HFFc6 (cell line): ENCODE measurements at regions not wholly inside any gene's neighbourhood (a gene's known extent, or its start where the extent isn't known, plus 50 kb on each side); places are given as distances from the start of the nearest gene placed in this dataset.
A peak's percentile ranks its signal among the peaks of the same experiment; 100 is the strongest.

Experiments used
- DNase-seq: peaks from one replicate; pipeline ENCODE4 v3.0.0-alpha.2; 2018
- H3K27ac Mint-ChIP-seq: 2 replicates; pipeline ENCODE4 v1.8.0; 2020; ENCODE audit warnings: mild to moderate bottlenecking, mixed read lengths
- H3K27me3 Mint-ChIP-seq: 2 replicates; pipeline ENCODE4 v1.8.0; 2021; ENCODE audit warnings: mild to moderate bottlenecking, moderate library complexity, mixed read lengths; ENCODE audit not compliant: insufficient read depth
- H3K36me3 Mint-ChIP-seq: 2 replicates; pipeline ENCODE4 v1.8.0; 2021; ENCODE audit warnings: low read depth, mixed read lengths
- H3K4me1 Mint-ChIP-seq: 2 replicates; pipeline ENCODE4 v1.8.0; 2020; ENCODE audit warnings: low read depth, mixed read lengths
- H3K4me3 Mint-ChIP-seq: 2 replicates; pipeline ENCODE4 v1.8.0; 2020; ENCODE audit warnings: mild to moderate bottlenecking, moderate library complexity, mixed read lengths
- H3K9me3 Mint-ChIP-seq: 2 replicates; pipeline ENCODE4 v1.8.0; 2020; ENCODE audit warnings: mild to moderate bottlenecking, mixed read lengths
- TF ChIP-seq, protein P1 (sequence below): fragments of 200-600 bp; sonication (generic); IDR thresholded peaks from 2 replicates; pipeline ENCODE4 v1.5.0; 2021; ENCODE audit warnings: antibody characterized with exemption, mild to moderate bottlenecking

DNA sequence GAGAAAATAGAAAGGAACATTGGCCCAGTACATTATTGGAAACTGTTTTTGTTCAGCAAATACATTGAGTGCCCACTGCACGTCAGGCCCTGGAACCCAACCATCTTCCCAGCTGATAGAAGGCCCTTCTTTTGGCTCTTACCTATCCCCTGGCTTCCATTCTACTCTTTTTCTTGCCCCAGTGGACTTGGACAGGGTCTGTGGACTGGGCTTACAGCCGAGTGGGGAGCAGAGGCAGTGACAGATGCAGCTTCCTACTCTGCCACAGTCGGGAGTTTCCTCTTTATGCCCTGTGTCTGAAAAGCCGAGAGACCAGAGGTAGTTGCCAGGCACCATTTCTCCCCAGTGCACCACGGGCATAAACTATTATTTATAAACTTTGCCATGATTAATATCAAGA is 70.4 kb downstream of the ARHGAP35 start:
- no peaks in the 10 kb centered on the region for H3K9me3 Mint-ChIP-seq
- H3K4me1 Mint-ChIP-seq = peaks cover 81% of the 10 kb centered on the region
- no peak for DNase-seq
- H3K27ac Mint-ChIP-seq = no peak overlapping the region
- TF ChIP-seq, protein P1, sequence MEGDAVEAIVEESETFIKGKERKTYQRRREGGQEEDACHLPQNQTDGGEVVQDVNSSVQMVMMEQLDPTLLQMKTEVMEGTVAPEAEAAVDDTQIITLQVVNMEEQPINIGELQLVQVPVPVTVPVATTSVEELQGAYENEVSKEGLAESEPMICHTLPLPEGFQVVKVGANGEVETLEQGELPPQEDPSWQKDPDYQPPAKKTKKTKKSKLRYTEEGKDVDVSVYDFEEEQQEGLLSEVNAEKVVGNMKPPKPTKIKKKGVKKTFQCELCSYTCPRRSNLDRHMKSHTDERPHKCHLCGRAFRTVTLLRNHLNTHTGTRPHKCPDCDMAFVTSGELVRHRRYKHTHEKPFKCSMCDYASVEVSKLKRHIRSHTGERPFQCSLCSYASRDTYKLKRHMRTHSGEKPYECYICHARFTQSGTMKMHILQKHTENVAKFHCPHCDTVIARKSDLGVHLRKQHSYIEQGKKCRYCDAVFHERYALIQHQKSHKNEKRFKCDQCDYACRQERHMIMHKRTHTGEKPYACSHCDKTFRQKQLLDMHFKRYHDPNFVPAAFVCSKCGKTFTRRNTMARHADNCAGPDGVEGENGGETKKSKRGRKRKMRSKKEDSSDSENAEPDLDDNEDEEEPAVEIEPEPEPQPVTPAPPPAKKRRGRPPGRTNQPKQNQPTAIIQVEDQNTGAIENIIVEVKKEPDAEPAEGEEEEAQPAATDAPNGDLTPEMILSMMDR = no peak
- H3K36me3 Mint-ChIP-seq = peaks cover 11% of the 10 kb centered on the region; the same call in 1 of the 2 replicates
- H3K27me3 Mint-ChIP-seq = no peaks in the 10 kb centered on the region
- no peak overlapping the region for H3K4me3 Mint-ChIP-seq

DNA sequence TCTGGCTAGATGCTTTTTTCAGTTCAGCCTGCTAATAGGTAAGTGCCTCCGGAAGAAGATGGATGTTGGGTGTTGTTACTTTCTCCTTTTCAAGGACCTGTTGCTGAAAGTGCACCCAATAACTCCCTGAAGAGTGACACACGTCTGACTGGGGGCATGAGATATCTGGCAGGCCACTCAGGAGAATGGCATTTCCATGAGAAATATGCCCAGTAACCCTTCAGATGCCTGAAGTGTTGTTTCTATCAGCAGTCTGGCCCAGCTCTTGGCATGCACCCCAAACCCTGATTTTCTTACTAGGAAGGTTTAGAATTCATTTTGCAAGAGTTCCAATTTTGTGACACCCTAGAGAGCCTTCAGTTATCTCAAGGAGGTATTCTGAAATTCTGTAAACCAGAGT is 71.5 kb downstream of the ARHGAP35 start:
- Mint-ChIP-seq H3K4me3 (peak overlapping the region; percentile 15; the same call in 1 of the 2 replicates), H3K27ac (peak overlapping the region; percentile 43), H3K36me3 (peaks cover 11% of the 10 kb centered on the region; the same call in 1 of the 2 replicates), H3K27me3 (no peaks in the 10 kb centered on the region), H3K9me3 (no peaks in the 10 kb centered on the region), H3K4me1 (peaks cover 81% of the 10 kb centered on the region)
- TF ChIP-seq, protein P1 = no peak
- peak; percentile 42 for DNase-seq

DNA sequence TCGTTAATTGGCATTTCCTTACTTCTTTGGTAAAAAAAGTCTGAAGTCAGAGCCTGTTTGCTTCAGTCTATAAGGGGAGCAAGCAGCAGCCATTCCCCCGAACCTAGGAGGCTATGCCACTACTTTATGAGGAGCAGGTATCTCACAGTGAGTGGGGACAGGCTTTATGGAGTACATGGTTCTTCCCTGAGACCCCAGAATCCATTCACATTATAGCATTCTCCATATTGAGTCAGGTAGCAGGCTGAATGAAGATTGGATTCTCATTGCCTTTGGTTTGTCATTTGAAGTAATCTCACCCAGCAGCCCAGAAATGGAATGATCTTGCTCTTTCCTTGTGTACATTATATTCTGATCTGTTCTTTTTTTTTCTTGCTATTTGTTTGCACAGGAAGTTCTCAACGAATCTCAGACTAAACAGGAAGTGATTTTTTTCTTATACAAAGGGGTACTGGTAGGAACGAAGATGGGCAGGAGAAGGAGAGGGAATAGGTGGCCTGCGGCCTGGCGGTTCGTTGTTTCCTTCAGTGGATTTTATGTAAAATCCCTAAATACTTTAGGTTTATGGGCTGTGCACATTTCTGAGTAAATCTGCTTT is 74.4 kb downstream of the ARHGAP35 start:
- H3K4me1 Mint-ChIP-seq = peaks cover 69% of the 10 kb centered on the region
- no peak for DNase-seq
- no peaks in the 10 kb centered on the region for H3K27me3 Mint-ChIP-seq
- peak overlapping the region; percentile 1; the same call in 1 of the 2 replicates for H3K27ac Mint-ChIP-seq
- H3K36me3 Mint-ChIP-seq = peaks cover 21% of the 10 kb centered on the region
- no peak overlapping the region for H3K4me3 Mint-ChIP-seq
- TF ChIP-seq, protein P1 = no peak
- no peaks in the 10 kb centered on the region for H3K9me3 Mint-ChIP-seq

- H3K27me3 Mint-ChIP-seq = no peaks in the 10 kb centered on the region; the same call in 1 of the 2 replicates
- no peak overlapping the region for H3K4me3 Mint-ChIP-seq
- peaks cover 27% of the 10 kb centered on the region for H3K36me3 Mint-ChIP-seq
- DNase-seq = no peak
- peaks cover 32% of the 10 kb centered on the region for H3K4me1 Mint-ChIP-seq
- TF ChIP-seq, protein P1 = no peak
- no peak overlapping the region for H3K27ac Mint-ChIP-seq
- no peaks in the 10 kb centered on the region for H3K9me3 Mint-ChIP-seq
Observed at GRCh38 chr19:46943150-46943946, 76.3 kb upstream of the NPAS1 start.

GRCh38 chr19:46944123-46944748 is 75.4 kb upstream of the NPAS1 start:
- H3K9me3 Mint-ChIP-seq = no peaks in the 10 kb centered on the region
- DNase-seq = no peak
- no peaks in the 10 kb centered on the region; the same call in 1 of the 2 replicates for H3K27me3 Mint-ChIP-seq
- TF ChIP-seq, protein P1 = no peak
- H3K36me3 Mint-ChIP-seq = peaks cover 30% of the 10 kb centered on the region
- H3K4me3 Mint-ChIP-seq = peak overlapping the region; percentile 34
- H3K27ac Mint-ChIP-seq = peak overlapping the region; percentile 85
- peaks cover 32% of the 10 kb centered on the region for H3K4me1 Mint-ChIP-seq
